ENCODE measurements at regions not wholly inside any gene's neighbourhood (a gene's known extent, or its start where the extent isn't known, plus 50 kb on each side); places are given as distances from the start of the nearest gene placed in this dataset.

GRCh38 chr14:98371141-98371540, 900.9 kb downstream of the BCL11B start:
- DNase-seq (ENCODE audit: insufficient read length, low spot score) (no peak), FAIRE-seq (no peak)
- no peak for TF ChIP-seq POLR2A (IDR thresholded peaks at IDR 0.05; ENCODE audit: low read depth, low read length)

DNA sequence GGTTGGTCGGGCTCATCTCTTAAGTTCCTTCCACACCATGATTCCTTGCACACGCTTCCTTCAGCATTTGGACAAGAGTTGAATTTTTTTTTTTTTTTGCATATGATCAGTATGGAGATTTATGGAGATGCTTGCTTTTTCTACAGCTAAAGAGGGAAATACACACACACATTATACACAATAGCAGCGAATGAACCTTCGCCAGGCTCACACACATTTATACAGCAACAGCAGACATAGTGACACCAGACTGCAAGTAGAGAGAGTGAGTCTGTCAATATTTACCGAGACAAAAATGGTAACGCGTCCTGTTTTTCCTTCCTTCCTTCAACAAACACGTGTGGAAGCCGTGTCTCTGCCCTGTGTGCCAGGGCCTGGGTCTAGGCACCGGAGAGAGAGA, 897.9 kb downstream of the BCL11B start:
- DNase-seq (ENCODE audit: insufficient read length, low spot score): no peak
- TF ChIP-seq POLR2A (IDR thresholded peaks at IDR 0.05; ENCODE audit: low read depth, low read length): no peak
- no peak for FAIRE-seq

DNA sequence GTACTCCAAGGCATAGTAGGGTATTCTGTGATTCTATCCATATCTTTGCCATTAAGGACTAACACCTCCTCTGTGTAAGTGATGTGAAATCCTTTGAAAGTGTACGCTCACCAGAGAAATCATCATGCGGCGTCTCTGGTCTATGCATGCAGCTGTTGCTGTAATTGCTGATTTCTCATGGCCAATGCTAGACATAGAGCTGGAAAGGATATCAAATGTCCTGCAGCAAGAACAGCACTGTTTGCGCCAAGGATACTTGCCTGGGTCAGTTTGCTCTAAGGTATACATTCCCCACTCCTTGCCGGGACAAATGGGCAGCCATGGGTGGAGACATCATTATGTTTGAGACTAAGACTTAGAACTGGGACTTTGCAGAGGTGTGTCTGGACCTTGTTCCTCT, 896.4 kb downstream of the BCL11B start:
- no peak for TF ChIP-seq POLR2A (IDR thresholded peaks at IDR 0.05; ENCODE audit: low read depth, low read length)
- DNase-seq (ENCODE audit: insufficient read length, low spot score) (no peak), FAIRE-seq (no peak)

DNA sequence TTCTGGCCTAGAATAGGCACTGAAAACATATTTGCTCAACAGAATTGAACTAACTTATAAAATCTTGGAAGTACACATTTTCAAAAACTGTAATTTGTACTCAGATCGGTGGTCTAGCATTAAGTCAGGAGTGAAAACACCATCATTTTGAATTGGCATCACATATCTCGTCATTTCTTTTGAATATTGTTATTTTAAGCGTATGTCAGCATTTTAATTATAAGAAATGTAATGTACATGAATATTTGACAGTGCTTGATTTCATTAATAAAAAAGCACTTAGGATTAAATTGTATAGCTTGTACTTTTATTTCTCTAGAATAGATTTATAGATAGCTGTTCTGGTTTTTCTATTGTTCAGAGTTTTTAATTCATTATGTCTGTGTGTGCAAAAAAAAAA, 892.2 kb downstream of the BCL11B start:
- no peak for FAIRE-seq
- no peak for DNase-seq (ENCODE audit: insufficient read length, low spot score)
- TF ChIP-seq POLR2A (IDR thresholded peaks at IDR 0.05; ENCODE audit: low read depth, low read length): no peak

DNA sequence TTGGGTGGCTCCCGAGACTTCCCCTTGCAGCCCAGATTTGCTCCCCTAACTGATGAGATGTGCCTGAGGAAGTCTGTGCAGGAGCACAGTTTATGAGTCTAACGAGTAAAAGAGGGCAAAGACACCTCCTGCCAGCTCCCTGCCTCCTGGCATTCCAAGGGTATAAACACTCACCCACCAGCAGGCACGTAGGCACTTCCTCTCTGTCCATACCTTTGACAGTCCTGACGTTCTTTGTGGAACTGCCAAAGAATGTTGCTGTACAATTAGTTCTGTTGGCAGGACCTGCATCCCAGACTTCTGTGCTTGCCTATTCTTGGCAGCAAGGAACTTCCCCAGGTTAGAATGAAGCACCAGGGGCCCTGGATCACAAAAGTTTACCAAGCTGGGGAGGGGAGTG, 889.3 kb downstream of the BCL11B start:
- FAIRE-seq (no peak), DNase-seq (ENCODE audit: insufficient read length, low spot score) (no peak)
- TF ChIP-seq POLR2A (IDR thresholded peaks at IDR 0.05; ENCODE audit: low read depth, low read length): no peak

- TF ChIP-seq POLR2A (IDR thresholded peaks at IDR 0.05; ENCODE audit: low read depth, low read length): no peak
- FAIRE-seq (no peak), DNase-seq (ENCODE audit: insufficient read length, low spot score) (no peak)
Observed at GRCh38 chr14:98385851-98386250, 886.1 kb downstream of the BCL11B start.

GRCh38 chr14:98391061-98391460, 880.9 kb downstream of the BCL11B start:
- no peak for FAIRE-seq
- DNase-seq (ENCODE audit: insufficient read length, low spot score): no peak
- TF ChIP-seq POLR2A (IDR thresholded peaks at IDR 0.05; ENCODE audit: low read depth, low read length): no peak

DNA sequence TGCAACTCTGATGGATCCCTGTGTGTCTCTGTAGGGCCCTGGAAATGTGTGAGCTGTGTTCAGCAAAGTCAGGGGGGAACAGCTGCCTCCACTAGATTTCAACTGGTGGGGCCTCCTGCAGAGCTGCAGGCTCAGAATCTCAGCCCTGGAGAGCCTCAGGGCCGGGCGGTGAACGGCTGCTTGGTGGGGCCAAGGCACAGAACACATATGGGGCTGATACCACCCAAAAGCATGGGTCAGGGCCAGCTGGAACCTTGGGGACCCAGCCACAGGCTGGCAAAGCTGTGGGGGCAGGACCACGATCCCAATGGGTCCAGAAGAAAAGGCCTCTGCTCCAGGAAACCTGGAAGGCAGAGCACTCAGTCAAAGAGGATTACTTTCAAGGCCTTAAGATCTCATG, 878.5 kb downstream of the BCL11B start:
- FAIRE-seq: no peak
- TF ChIP-seq POLR2A (IDR thresholded peaks at IDR 0.05; ENCODE audit: low read depth, low read length): no peak
- DNase-seq (ENCODE audit: insufficient read length, low spot score): no peak

DNA sequence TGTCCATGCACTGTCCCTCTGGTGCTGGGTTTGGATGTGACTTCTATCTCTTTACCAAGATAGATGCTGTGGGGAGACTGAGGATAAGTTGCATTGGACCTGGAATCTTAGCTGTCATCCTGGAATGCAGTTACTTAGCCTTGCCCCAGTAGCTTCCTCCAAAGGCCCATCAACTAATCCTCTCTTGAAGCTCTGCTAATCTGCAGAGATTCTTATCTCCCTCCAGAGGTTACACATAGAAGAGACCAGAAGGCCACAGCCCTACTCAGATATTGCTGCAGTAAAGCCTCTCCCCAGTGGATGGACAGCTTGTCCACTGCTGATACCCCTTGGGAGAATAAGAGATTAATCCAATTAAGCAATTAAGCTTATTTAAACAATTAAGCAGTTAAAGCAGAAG, 867.2 kb downstream of the BCL11B start:
- no peak for TF ChIP-seq POLR2A (IDR thresholded peaks at IDR 0.05; ENCODE audit: low read depth, low read length)
- FAIRE-seq: no peak
- DNase-seq (ENCODE audit: insufficient read length, low spot score): no peak

DNA sequence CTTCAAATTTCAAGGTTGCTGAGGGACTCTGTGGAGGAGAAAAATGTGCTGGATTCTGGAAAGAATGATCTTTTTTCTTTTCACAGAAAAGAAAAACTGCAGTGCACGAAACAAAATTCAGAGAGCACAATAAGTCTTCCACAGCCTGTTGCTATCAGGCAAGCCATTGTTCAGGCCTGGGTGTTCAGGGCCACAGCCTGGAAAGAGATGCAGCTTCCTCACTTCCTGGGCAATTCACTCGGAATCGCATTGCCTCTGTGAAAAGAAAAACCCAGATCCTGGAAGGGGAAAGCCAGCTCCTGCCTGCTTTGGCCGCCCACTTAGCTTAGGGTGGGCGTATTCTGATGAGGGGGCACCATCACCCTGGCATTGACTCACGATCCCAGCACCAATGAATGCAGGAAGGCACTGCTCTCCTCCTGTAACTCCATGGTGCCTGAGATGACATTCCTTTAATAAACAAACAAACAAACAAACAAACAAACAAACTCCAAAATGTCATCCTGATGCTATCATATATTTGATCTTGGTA, 863.9 kb downstream of the BCL11B start:
- TF ChIP-seq POLR2A (IDR thresholded peaks at IDR 0.05; ENCODE audit: low read depth, low read length): no peak
- FAIRE-seq (no peak), DNase-seq (ENCODE audit: insufficient read length, low spot score) (no peak)

DNA sequence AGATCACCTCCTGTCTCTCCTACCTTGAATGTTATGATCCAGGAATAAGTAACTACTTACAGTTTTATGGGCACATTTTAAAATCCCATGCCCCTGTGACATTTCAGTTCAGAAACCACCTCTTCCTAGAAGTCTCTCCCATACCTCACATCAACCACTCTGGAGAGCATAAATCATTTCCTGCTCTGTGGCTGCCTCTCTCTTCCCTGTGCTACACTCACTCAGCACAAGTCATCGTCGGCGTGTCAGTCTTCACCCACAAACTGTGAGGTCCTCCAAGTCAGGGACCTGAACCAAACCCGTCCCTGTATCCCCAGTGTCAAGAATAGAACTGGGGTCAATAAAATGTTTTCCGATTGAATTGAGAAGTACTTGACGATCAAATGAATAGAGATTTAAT, 863.3 kb downstream of the BCL11B start:
- FAIRE-seq (no peak), DNase-seq (ENCODE audit: insufficient read length, low spot score) (no peak)
- TF ChIP-seq POLR2A (IDR thresholded peaks at IDR 0.05; ENCODE audit: low read depth, low read length): no peak

DNA sequence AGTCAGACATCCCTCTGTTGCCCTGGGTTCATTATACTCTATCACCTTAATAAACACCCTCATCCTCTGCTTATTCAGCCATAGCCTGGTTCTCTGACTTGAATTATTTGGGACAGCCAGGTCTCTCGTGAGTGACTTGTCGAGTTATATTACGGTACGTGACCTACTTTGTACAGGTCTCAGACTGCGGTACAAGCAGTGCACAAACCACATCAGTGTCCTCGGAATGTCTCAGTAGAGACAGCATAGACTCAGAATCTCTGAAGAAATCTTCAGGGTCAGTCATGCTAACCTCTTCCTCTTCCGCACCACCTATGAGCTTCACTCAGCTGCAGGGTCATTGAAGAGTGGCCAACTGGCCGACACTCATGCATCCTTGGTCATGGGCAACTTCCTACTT, 860.8 kb downstream of the BCL11B start:
- TF ChIP-seq POLR2A (IDR thresholded peaks at IDR 0.05; ENCODE audit: low read depth, low read length): no peak
- no peak for DNase-seq (ENCODE audit: insufficient read length, low spot score)
- FAIRE-seq: no peak

DNA sequence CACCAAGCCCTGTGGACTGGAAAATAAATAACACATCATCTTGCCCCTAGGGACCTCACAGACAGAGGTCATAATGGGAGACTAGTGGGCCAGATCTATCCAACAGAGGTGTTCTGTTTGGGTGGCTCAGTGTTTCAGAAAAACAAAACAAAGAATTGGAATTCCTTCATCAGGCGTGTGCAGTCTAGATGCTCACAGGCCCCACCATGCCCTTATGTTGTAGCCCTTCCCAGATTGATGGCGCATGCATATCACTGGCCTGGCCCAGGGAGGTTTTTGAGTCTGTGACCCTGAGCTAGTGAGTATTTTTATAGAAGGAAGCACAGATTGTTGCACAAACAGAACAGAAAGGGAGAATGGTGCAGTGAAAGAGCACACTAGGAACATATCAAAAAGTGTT, 859.6 kb downstream of the BCL11B start:
- TF ChIP-seq POLR2A (IDR thresholded peaks at IDR 0.05; ENCODE audit: low read depth, low read length): no peak
- FAIRE-seq (no peak), DNase-seq (ENCODE audit: insufficient read length, low spot score) (no peak)

DNA sequence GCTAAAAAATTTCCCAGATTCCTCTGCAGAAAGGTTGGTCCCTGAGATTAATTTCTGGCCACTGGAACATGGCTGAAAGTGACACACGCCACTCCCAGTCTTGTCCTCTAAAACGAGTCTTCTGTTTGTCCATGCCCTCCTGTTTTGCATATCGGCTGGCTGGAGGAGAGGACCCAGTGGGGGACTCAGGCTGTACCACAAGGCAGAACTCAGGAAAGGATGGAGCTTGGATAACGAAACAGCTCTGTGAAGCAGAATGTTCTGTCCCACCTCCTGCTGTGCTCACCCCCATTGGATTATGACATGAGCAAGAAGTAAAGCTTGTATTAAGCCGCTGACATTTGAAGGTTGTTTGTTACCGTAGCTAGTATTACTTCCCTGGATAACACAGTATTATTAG, 856.2 kb downstream of the BCL11B start:
- FAIRE-seq (no peak), DNase-seq (ENCODE audit: insufficient read length, low spot score) (no peak)
- no peak for TF ChIP-seq POLR2A (IDR thresholded peaks at IDR 0.05; ENCODE audit: low read depth, low read length)

DNA sequence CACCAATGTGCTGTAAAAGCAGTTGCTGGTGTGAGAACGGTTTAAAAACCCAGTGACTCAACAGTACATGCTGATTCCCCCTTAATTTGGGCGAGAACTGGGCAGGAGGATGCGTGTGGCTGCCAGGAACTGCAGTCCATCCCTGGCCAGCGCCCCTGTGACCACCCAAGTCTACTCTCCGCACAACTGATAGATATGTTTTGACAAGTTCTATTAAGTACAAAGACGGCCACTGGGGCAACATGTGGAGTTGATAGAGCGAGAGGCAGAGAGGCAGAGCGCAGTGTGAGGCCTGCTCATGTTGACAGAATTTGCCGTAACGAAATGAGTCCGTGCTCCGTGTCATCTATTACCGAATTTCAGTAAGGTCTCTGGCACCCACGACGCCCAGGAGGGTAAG, 855.0 kb downstream of the BCL11B start:
- FAIRE-seq: no peak
- DNase-seq (ENCODE audit: insufficient read length, low spot score): no peak
- no peak for TF ChIP-seq POLR2A (IDR thresholded peaks at IDR 0.05; ENCODE audit: low read depth, low read length)

GRCh38 chr14:98428483-98428994, 843.5 kb downstream of the BCL11B start:
- no peak for FAIRE-seq
- no peak for DNase-seq (ENCODE audit: insufficient read length, low spot score)
- no peak for TF ChIP-seq POLR2A (IDR thresholded peaks at IDR 0.05; ENCODE audit: low read depth, low read length)

Measured in H54 (cell line).